DOHH2 (cell line): ENCODE measurements at regions not wholly inside any gene's neighbourhood (a gene's known extent, or its start where the extent isn't known, plus 50 kb on each side); places are given as distances from the start of the nearest gene placed in this dataset.

Source experiments
- CTCF ChIP-seq: fragments of 200-600 bp; sonication (generic); IDR thresholded peaks from one replicate; pipeline ENCODE4 v1.5.1; 2014; ENCODE audit warnings: antibody characterized with exemption, mild to moderate bottlenecking, low read depth, low read length; ENCODE audit not compliant: poor library complexity, severe bottlenecking
- EZH2phosphoT487 ChIP-seq: fragments of 200-600 bp; sonication (generic); IDR thresholded peaks from 2 replicates; pipeline ENCODE4 v1.6.1; 2017; ENCODE audit warnings: borderline replicate concordance, mild to moderate bottlenecking, antibody characterized with exemption, low read length, moderate library complexity, mixed read lengths

- TF ChIP-seq CTCF (no peak), EZH2phosphoT487 (no peak)
These were observed 279.3 kb downstream of the MZT1 start for GRCh38 chr13:72448082-72448481.
